ENCODE measurements at regions not wholly inside any gene's neighbourhood (a gene's known extent, or its start where the extent isn't known, plus 50 kb on each side); places are given as distances from the start of the nearest gene placed in this dataset.

DNA sequence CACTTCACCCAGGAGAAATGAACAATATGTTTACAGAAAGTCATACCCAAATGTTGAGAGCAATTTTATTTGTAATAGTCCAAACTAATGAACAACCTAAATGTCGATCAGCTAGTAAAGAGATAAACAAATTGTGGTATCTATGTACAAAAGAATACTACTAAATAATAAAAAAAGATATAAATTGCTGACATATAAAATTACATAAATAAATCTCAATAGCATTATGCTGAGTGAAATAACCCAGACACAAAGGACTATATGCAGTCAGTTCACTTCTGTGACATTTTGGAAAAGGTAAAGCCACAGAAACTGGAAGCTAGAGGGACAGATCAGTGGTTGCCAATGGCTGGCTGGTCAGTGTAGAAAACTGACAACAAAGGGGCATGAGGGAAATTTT, 346.0 kb upstream of the PCDH20 start:
- 85 to 94% methylated on average over 1 of the region's 1 CpG for WGBS, 2 donors
- no peaks in the 10 kb centered on the region for H3K4me1 ChIP-seq
- no peaks in the 10 kb centered on the region for H3K36me3 ChIP-seq
- H3K27ac ChIP-seq: no peak overlapping the region
- no peaks in the 10 kb centered on the region for H3K9me3 ChIP-seq
- intact Hi-C loops (cut with DNase I): no loop called here
- TF ChIP-seq POLR2A (IDR thresholded peaks at IDR 0.05): no peak
- TF ChIP-seq CTCF (IDR thresholded peaks at IDR 0.05): no peak
- no peaks in the 10 kb centered on the region for H3K27me3 ChIP-seq
- DNase-seq: no peak
- no peak overlapping the region for H3K4me3 ChIP-seq (replicated peaks in 1 of 3)

DNA sequence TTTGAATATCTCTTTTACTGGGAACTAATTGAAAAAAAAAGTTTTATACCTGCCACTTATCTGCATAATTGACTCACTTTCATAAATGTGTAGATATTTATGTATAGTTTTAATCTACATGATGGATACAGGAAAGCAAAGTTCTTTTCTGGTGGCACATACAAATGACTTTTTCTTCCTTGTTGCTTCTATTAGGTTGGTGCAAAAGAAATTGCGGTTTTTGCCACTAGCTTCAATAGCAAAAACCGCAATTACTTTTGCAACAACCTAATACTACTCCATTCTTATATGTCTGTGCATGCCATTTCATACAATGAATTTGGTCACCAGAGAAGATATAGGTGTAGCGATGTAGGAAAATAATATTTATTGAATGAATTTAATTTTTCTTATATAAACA, 344.5 kb upstream of the PCDH20 start:
- no peaks in the 10 kb centered on the region for H3K4me1 ChIP-seq

DNA sequence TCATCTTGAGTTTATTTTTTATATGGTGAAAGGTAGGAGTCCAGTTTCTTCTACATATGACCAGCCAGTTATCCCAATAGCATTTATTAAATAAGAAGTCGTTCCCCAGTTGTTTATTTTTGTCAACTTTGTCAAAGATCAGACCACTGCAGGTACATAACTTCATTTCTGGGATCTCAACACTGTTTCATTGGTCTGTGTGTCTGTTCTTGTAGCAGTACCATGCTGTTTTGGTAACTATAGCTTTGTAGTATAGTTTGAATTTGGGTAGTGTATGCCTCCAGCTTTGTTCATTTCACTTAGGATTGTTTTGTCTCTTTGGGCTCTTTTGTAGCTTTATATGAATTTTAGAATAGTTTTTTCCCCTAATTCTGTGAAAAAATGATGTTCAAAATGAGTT, 340.4 kb upstream of the PCDH20 start:
- Histone ChIP-seq H3K4me3 (replicated peaks in 1 of 3) (no peak overlapping the region), H3K36me3 (no peaks in the 10 kb centered on the region)

More for the DNA sequence above, 344.5 kb upstream of the PCDH20 start:
- WGBS, 2 donors: 92 to 96% methylated on average over 3 of the region's 3 CpGs
- TF ChIP-seq CTCF (IDR thresholded peaks at IDR 0.05) (no peak), POLR2A (IDR thresholded peaks at IDR 0.05) (no peak)
- no peak for DNase-seq
- no peaks in the 10 kb centered on the region for H3K9me3 ChIP-seq
- no peaks in the 10 kb centered on the region for H3K27me3 ChIP-seq
- H3K36me3 ChIP-seq: no peaks in the 10 kb centered on the region
- H3K4me3 ChIP-seq (replicated peaks in 1 of 3): no peak overlapping the region
- H3K27ac ChIP-seq: no peak overlapping the region
- intact Hi-C loops (cut with DNase I): no loop called here

DNA sequence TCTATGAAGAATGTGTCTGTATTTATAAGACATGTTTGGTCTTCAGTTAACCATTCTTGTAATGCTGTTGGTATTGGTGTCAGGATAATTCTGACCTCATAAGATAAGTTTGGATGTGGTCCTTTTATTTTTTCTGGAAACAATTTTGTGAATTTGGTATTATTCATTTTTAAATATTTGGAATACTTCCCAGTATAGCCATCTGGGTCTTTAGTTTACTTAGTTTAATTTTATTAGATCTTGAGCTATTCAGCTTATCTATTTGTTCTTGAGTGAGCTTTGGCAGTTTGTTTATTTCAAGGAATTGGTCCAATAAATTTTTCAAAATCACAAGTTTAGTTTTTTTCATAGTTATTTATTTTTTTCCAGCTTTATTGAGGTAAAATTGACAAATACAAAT, 335.4 kb upstream of the PCDH20 start:
- Histone ChIP-seq H3K27me3 (no peaks in the 10 kb centered on the region), H3K27ac (no peak overlapping the region), H3K36me3 (no peaks in the 10 kb centered on the region), H3K4me3 (replicated peaks in 1 of 3) (no peak overlapping the region), H3K9me3 (no peaks in the 10 kb centered on the region), H3K4me1 (no peaks in the 10 kb centered on the region)
- TF ChIP-seq POLR2A (IDR thresholded peaks at IDR 0.05) (no peak), CTCF (IDR thresholded peaks at IDR 0.05) (no peak)
- intact Hi-C loops (cut with DNase I): no loop called here
- DNase-seq: no peak

More for the DNA sequence above, 340.4 kb upstream of the PCDH20 start:
- no peak overlapping the region for H3K27ac ChIP-seq
- WGBS, 2 donors: 85 to 87% methylated on average over 1 of the region's 1 CpG
- intact Hi-C loops (cut with DNase I): no loop called here
- DNase-seq: no peak
- TF ChIP-seq POLR2A (IDR thresholded peaks at IDR 0.05): no peak
- TF ChIP-seq CTCF (IDR thresholded peaks at IDR 0.05): no peak
- H3K27me3 ChIP-seq: no peaks in the 10 kb centered on the region
- H3K4me1 ChIP-seq: no peaks in the 10 kb centered on the region
- H3K9me3 ChIP-seq: no peaks in the 10 kb centered on the region

DNA sequence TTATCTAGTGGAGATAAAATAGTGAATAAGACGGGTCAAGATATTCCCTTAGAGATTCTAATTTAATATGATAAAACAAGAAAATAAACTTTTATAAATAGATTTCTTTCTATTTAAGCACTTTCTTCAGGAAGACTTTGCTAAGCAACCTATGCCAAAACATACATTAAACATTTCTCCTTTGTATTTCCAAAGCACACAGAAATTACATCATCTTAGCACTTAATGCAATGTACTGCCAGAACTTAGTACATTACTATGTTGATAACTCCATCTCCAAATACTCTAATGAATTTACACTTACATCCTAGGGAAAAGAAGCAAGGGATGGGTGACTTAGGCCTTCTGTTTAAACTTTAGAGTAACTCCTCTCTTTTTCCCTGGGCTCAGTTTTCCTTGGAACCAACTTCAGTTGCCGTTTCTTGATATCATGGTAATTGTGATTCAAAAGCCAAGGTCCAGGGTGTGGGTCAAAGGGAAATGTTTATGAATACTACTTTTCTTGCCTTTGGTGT, 322.6 kb upstream of the PCDH20 start:
- H3K4me3 ChIP-seq (replicated peaks in 1 of 3): no peak overlapping the region
- 73 to 85% methylated on average over 2 of the region's 2 CpGs for WGBS, 2 donors
- no peak for DNase-seq
- no peaks in the 10 kb centered on the region for H3K9me3 ChIP-seq
- TF ChIP-seq CTCF (IDR thresholded peaks at IDR 0.05) (no peak), POLR2A (IDR thresholded peaks at IDR 0.05) (no peak)
- no peaks in the 10 kb centered on the region for H3K27me3 ChIP-seq
- H3K36me3 ChIP-seq: no peaks in the 10 kb centered on the region
- intact Hi-C loops (cut with DNase I): no loop called here
- H3K27ac ChIP-seq: no peak overlapping the region
- H3K4me1 ChIP-seq: no peaks in the 10 kb centered on the region
